GM10266 (cell line): ENCODE measurements at regions not wholly inside any gene's neighbourhood (a gene's known extent, or its start where the extent isn't known, plus 50 kb on each side); places are given as distances from the start of the nearest gene placed in this dataset.

Source experiments
- DNase-seq: peaks from one replicate; pipeline ENCODE4 v3.0.0; 2012; ENCODE audit errors: extremely low spot score
- CTCF ChIP-seq: IDR thresholded peaks from 2 replicates; pipeline ENCODE4 v1.5.1; 2012; ENCODE audit warnings: mild to moderate bottlenecking, low read depth; ENCODE audit not compliant: control insufficient read depth, insufficient read depth; ENCODE audit errors: missing control alignments

GRCh38 chr5:105752801-105753200 is 1917.9 kb downstream of the EFNA5 start:
- no peak for TF ChIP-seq CTCF
- no peak for DNase-seq

- TF ChIP-seq CTCF, result no peak
- DNase-seq, result no peak
Measured at GRCh38 chr5:105751908-105752307, 1918.8 kb downstream of the EFNA5 start.

- TF ChIP-seq CTCF, result no peak
- no peak for DNase-seq
Measured at GRCh38 chr5:105745111-105745510, 1925.6 kb downstream of the EFNA5 start.

- no peak for TF ChIP-seq CTCF
- no peak for DNase-seq
Measured at GRCh38 chr5:105740242-105740641, 1930.5 kb downstream of the EFNA5 start.

GRCh38 chr5:105739732-105740131 is 1931.0 kb downstream of the EFNA5 start:
- DNase-seq, result no peak
- no peak for TF ChIP-seq CTCF

- no peak for TF ChIP-seq CTCF
- no peak for DNase-seq
Measured at GRCh38 chr5:105735704-105736103, 1935.0 kb downstream of the EFNA5 start.

- no peak for TF ChIP-seq CTCF
- DNase-seq, result no peak
Measured at GRCh38 chr5:105730982-105731381, 1939.8 kb downstream of the EFNA5 start.
